HG02623 (cell line): ENCODE measurements at regions not wholly inside any gene's neighbourhood (a gene's known extent, or its start where the extent isn't known, plus 50 kb on each side); places are given as distances from the start of the nearest gene placed in this dataset.

Experiments used
- ATAC-seq: cut with Tn5 transposase; IDR thresholded peaks from one replicate; pipeline ENCODE4 v1.9.1; 2021; ENCODE audit warnings: moderate library complexity; ENCODE audit not compliant: unreplicated experiment

DNA sequence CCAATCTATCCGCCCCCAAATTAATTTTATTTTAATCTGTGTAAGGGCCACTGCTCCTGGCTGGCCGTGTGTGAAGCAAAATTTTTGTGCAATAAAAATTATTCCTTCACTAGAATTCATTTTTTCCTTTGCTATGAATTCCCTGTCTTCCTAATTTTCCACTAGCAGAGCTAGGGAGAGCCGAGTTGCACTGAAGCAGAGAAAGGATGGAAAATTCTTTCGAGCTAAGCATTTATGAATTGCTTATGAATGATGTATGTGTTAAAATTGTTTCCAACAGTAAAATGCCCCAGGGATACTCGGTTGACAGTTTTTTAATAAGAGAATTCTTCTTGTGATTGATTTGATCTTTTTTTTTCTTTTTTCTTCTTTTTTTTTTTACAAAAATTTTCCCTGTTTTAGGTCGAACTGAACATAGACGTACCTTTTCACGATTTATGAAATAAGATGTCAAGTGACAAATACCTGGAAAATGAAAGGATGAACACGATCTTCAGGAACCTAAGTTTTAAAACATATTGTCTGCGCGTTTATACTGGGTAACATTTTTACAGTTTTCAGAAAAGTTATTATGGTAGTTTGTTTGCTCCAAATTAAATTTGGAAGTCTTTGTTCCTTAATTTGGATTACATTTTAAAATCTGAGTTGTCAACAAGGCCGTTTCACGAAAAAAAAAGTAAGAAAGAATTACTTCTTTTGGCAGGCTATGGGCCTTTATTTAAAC lies 288.8 kb upstream of the NFE2L3 start:
- no peak for ATAC-seq

GRCh38 chr7:25863729-25864110 lies 288.3 kb upstream of the NFE2L3 start:
- no peak for ATAC-seq

DNA sequence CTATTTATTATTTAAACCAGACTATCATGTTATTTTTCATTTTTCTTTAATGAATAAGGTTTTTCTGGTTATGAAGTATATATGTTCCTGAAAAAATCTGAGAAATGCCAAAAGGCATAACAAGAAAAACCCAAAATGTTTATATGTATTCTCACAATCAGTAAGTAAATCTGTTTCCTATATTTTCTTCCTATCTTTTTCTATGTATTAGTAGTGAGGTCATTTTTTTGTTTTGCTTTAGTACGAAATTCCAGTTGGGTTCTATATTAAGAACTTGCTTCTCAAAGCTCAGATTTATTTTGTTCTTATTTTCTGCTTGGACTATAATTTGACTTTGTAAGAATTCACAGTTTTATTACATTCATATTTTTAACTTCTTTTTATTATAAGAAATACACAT lies 287.5 kb upstream of the NFE2L3 start:
- no peak for ATAC-seq

GRCh38 chr7:25864943-25865751 lies 286.9 kb upstream of the NFE2L3 start:
- no peak for ATAC-seq

DNA sequence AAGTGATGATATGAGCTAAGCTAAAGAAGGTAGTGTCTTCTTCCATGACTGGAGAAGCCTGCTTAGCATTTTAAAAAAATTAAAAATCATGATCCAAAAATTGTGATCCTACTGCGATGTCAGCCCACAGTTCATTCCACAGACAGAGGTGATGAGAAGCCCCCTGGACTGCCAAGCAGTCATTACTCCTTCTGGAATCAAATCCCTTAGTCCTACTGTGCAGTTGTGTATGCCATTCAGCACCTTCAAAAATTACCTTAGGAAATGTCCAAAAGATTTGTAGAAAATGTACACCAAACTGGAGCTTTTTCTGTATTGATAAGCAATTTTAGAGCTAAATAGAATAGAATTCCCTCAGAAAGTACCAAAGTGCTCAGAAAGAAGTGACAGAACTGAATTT lies 283.5 kb upstream of the NFE2L3 start:
- no peak for ATAC-seq

GRCh38 chr7:25870574-25870973 lies 281.4 kb upstream of the NFE2L3 start:
- no peak for ATAC-seq

DNA sequence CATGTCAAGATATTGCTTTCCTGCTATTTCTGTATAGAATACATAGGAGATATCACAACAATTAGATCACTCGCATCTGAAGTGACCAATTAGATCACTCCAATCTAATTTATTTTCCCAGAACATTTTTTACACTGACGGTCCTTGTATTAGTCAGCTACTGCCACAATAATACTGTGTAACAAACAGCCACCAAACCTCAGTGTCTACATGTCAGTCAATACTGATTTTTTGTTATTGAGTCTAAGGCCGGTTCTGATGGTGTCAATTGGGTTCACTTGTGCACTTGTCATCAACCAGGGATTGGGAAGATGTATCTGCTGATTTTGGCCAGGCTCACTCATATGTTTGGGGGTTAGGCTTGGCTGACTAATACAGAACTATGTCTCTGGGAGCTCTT lies 275.9 kb upstream of the NFE2L3 start:
- ATAC-seq = no peak

- no peak for ATAC-seq
Measured at GRCh38 chr7:25877802-25878789, 273.9 kb upstream of the NFE2L3 start.

- no peak for ATAC-seq
Measured at GRCh38 chr7:25879799-25880198, 272.2 kb upstream of the NFE2L3 start.

GRCh38 chr7:25881317-25882037 lies 270.5 kb upstream of the NFE2L3 start:
- ATAC-seq = no peak

- no peak for ATAC-seq
Measured at GRCh38 chr7:25882151-25882773, 269.7 kb upstream of the NFE2L3 start.

DNA sequence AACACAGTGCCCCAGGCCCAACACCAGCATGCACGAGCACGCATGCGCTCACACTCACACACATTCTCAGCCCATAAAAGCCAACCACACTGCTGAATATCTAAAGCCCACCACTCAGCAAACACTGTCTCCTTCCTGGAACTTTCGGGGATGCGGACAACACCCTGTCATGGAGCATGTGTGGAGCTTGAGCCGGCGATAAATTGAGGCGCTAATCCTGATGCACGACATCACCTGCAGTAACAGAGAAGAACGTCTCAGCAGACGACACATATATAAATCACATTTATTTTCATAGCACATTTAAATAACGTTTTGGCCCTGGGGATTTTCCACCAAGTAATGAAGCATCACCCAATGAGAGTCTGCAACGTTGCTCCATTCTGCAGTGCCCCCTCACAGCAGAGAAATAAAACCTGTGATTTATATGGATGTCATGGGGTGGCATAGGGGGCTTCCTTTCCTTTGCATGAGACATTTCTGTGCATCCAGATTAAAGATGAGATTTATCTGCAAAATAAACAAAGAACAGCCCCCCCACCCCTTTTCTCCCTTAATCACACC lies 267.7 kb upstream of the NFE2L3 start:
- no peak for ATAC-seq

DNA sequence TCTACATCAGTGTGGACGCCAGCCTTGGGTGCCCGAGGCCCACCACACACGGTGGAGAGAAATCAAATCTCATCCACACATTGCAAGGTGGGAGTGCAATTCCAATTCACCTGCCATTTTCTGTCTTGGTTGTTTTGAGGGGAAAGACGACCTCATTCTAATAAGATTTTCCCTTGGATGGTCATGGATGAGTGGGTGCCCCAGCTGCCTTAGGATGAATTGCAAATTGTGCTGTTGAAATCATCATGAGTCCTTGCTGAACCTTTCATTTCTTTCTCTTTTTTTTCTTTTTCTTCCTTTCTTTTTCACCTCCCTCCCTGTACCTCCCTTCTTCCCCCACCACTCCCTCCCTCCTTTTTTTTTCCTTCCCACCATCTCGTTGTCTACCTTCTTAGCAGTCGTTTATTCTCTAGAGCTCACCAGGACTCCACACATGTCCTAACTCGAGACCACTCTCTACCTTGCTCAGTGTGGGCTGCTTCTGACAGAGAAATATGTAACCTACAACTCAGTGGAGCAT lies 266.9 kb upstream of the NFE2L3 start:
- ATAC-seq = no peak

GRCh38 chr7:25886387-25887240 lies 265.4 kb upstream of the NFE2L3 start:
- no peak for ATAC-seq

- ATAC-seq = no peak
Measured at GRCh38 chr7:25887266-25887665, 264.7 kb upstream of the NFE2L3 start.

- no peak for ATAC-seq
Measured at GRCh38 chr7:25887795-25888559, 264.0 kb upstream of the NFE2L3 start.

- ATAC-seq = no peak
Measured at GRCh38 chr7:25889765-25890164, 262.2 kb upstream of the NFE2L3 start.

- no peak for ATAC-seq
Measured at GRCh38 chr7:25891591-25891990, 260.4 kb upstream of the NFE2L3 start.
